ENCODE measurements at regions not wholly inside any gene's neighbourhood (a gene's known extent, or its start where the extent isn't known, plus 50 kb on each side); places are given as distances from the start of the nearest gene placed in this dataset.

- no peak for TF ChIP-seq CTCF (IDR thresholded peaks at IDR 0.05; ENCODE audit: insufficient read depth, low read depth, low read length)
- no peak for TF ChIP-seq EZH2 (IDR thresholded peaks at IDR 0.05; ENCODE audit: insufficient read depth, low read length)
Observed at GRCh38 chr6:140542863-140543262, 1168.4 kb upstream of the CITED2 start.
